ENCODE measurements at regions not wholly inside any gene's neighbourhood (a gene's known extent, or its start where the extent isn't known, plus 50 kb on each side); places are given as distances from the start of the nearest gene placed in this dataset.

GRCh38 chr5:10123254-10123989 is 126.3 kb downstream of the ATPSCKMT start:
- WGBS, 5 donors = 82 to 90% (median 85%) methylated on average over 7 of the region's 7 CpGs
- TF ChIP-seq POLR2A (IDR thresholded peaks at IDR 0.05) (no peak), POLR2AphosphoS5 (IDR thresholded peaks at IDR 0.05) (no peak)
- TF ChIP-seq, protein P1, sequence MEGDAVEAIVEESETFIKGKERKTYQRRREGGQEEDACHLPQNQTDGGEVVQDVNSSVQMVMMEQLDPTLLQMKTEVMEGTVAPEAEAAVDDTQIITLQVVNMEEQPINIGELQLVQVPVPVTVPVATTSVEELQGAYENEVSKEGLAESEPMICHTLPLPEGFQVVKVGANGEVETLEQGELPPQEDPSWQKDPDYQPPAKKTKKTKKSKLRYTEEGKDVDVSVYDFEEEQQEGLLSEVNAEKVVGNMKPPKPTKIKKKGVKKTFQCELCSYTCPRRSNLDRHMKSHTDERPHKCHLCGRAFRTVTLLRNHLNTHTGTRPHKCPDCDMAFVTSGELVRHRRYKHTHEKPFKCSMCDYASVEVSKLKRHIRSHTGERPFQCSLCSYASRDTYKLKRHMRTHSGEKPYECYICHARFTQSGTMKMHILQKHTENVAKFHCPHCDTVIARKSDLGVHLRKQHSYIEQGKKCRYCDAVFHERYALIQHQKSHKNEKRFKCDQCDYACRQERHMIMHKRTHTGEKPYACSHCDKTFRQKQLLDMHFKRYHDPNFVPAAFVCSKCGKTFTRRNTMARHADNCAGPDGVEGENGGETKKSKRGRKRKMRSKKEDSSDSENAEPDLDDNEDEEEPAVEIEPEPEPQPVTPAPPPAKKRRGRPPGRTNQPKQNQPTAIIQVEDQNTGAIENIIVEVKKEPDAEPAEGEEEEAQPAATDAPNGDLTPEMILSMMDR (IDR thresholded peaks at IDR 0.05 in 8 of 11, conservative IDR thresholded peaks at IDR 0.05 in 3 of 11) = no peak
- H3K27me3 ChIP-seq (replicated peaks in 1 of 7) = no peaks in the 10 kb centered on the region

DNA sequence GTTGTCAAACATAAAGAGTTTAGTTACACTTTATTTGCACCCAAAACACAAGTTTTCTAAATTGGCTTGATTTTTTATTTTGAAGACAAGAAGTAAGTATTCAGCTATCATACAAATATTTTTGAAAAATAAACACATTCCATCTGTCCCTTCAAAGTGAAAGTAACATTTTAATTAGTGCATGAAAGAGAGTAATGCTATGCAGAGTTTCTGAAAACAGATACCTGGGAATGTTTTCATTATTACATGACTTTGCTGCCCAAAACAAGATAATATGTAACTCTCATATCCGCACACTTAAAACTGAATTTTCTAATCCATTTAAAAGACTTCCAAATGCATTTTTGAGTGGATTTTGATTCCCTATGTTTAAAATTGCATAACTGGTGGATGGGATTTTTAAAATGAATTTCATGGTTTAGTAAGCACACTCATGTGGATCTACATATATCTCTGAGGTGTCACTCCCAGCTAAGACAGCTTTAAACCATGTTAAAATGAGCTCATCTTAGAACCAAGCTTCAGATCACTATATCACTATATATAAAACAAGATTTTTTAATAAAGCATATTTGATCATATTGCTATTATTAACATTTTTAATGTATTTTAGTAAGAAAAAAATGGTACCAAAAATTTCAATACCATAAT is 127.5 kb downstream of the ATPSCKMT start:
- no peak overlapping the region for H3K27ac ChIP-seq
- intact Hi-C loops (cut with DNase I; ENCODE audit: low total_unique reads) = no loop called here
- no peak for TF ChIP-seq POLR2A (IDR thresholded peaks at IDR 0.05)
- H3K4me1 ChIP-seq = no peaks in the 10 kb centered on the region
- no peak overlapping the region for H3K4me3 ChIP-seq
- H3K27me3 ChIP-seq (replicated peaks in 1 of 7) = no peaks in the 10 kb centered on the region
- WGBS, 5 donors = 87 to 97% (median 94%) methylated on average over 1 of the region's 1 CpG
- no peak for DNase-seq
- H3K36me3 ChIP-seq = no peaks in the 10 kb centered on the region
- H3K9me3 ChIP-seq = peaks cover 0 to 7% (median 0%) of the 10 kb centered on the region in 8 donors

More at GRCh38 chr5:10123254-10123989, 126.3 kb downstream of the ATPSCKMT start:
- no peaks in the 10 kb centered on the region for H3K4me1 ChIP-seq
- DNase-seq = no peak
- no peak overlapping the region for H3K27ac ChIP-seq
- peaks cover 0 to 7% (median 0%) of the 10 kb centered on the region in 8 donors for H3K9me3 ChIP-seq
- intact Hi-C loops (cut with DNase I; ENCODE audit: low total_unique reads) = no loop called here
- no peaks in the 10 kb centered on the region for H3K36me3 ChIP-seq
- no peak overlapping the region for H3K4me3 ChIP-seq

DNA sequence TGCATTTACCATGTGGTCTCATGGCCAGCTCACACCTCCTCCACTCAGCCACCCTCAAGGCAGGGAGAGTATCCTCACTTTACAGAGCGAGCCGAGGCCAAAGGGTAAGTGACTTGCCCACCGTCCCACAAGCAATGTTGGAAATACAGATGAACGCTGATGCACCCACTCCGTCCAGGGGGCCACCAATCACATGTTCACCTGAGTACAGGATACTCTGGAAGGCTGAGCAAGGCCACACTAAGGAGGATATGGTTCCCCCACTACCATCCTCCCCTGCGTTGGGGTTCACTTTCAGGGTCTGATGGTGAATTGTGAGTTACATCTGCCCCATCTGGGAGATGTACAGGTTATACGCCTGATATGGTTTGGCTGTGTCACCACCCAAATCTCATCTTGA is 128.8 kb downstream of the ATPSCKMT start:
- no peak overlapping the region for H3K4me3 ChIP-seq
- intact Hi-C loops (cut with DNase I; ENCODE audit: low total_unique reads) = no loop called here
- H3K27me3 ChIP-seq (replicated peaks in 1 of 7) = no peaks in the 10 kb centered on the region
- no peaks in the 10 kb centered on the region for H3K36me3 ChIP-seq
- DNase-seq = no peak
- no peaks in the 10 kb centered on the region for H3K4me1 ChIP-seq
- peaks cover 0 to 7% (median 0%) of the 10 kb centered on the region in 8 donors for H3K9me3 ChIP-seq
- 90 to 97% (median 93%) methylated on average over 7 of the region's 7 CpGs for WGBS, 5 donors
- TF ChIP-seq POLR2A (IDR thresholded peaks at IDR 0.05) (no peak), POLR2AphosphoS5 (IDR thresholded peaks at IDR 0.05) (no peak)
- TF ChIP-seq, protein P1 (IDR thresholded peaks at IDR 0.05 in 8 of 11, conservative IDR thresholded peaks at IDR 0.05 in 3 of 11) = no peak
- no peak overlapping the region for H3K27ac ChIP-seq

- intact Hi-C loops (cut with DNase I; ENCODE audit: low total_unique reads) = no loop called here
- Histone ChIP-seq H3K9me3 (peaks cover 0 to 10% (median 0%) of the 10 kb centered on the region in 8 donors), H3K4me3 (no peak overlapping the region), H3K27me3 (replicated peaks in 1 of 7) (peaks cover 0 to 4% (median 0%) of the 10 kb centered on the region in 7 donors), H3K4me1 (no peaks in the 10 kb centered on the region), H3K36me3 (no peaks in the 10 kb centered on the region), H3K27ac (no peak overlapping the region)
- no peak for DNase-seq
- TF ChIP-seq, protein P1 (IDR thresholded peaks at IDR 0.05 in 8 of 11, conservative IDR thresholded peaks at IDR 0.05 in 3 of 11) = no peak
- TF ChIP-seq POLR2AphosphoS5 (IDR thresholded peaks at IDR 0.05) (no peak), POLR2A (IDR thresholded peaks at IDR 0.05) (no peak)
Measured at GRCh38 chr5:10118150-10118549, 131.5 kb downstream of the ATPSCKMT start.
